Ovary (tissue), 3 donors: ENCODE measurements at regions not wholly inside any gene's neighbourhood (a gene's known extent, or its start where the extent isn't known, plus 50 kb on each side); places are given as distances from the start of the nearest gene placed in this dataset.

Source experiments
- EP300 ChIP-seq: sonication (generic); formaldehyde crosslinking; IDR thresholded peaks from one replicate; pipeline ENCODE4 v1.6.1; 2017; ENCODE audit warnings: antibody characterized with exemption
- POLR2A ChIP-seq: fragments of 450-650 bp; IDR thresholded peaks from one replicate; pipeline ENCODE4 v1.6.1; 2017; ENCODE audit warnings: antibody characterized with exemption, mild to moderate bottlenecking, moderate library complexity
- TF ChIP-seq, protein P1 (sequence below), 3 donors: fragments of 450-650 bp in 2 of 3; fragments of 200-600 bp in 1 of 3; IDR thresholded peaks; one replicate each; pipeline versions ENCODE4 v1.5.1 to v1.8.0; 2016 to 2022; ENCODE audit warnings: antibody characterized with exemption in 3 of 3, mild to moderate bottlenecking in 1 of 3
- donor health status: DM: no; HTN: no; CAD: no.

DNA sequence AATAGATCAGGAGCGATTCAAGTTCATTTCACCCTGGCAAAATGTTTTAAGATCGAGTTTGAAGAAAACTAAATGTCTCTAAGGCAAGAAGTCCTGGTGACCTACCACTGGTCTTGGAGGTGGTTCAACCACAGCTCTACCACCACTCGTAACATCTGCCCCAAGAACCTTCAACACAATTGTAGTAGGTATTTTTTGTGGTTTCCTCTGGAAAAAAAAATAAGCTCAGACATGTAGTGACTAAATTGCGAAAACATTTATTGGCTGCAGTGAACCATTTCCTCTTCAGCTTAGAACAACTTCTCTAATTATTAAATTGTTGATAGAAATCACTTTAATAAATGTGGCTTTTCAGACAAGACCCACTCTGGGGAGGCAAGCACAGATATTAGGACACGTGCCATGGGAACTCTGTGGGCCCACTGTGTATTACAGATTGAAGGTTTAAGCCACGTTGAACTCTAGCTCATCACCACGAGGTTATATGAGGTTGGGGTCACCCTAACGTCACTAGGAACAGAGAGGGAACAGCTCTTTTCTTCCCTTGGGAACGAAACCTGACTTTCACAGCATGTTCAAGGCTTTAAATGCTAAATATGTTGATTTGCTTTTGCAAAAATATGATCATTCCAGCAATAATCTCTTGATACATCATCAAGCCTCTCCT lies 142.9 kb downstream of the HSD17B3 start:
- TF ChIP-seq POLR2A (no peak), EP300 (no peak)
- TF ChIP-seq, protein P1, sequence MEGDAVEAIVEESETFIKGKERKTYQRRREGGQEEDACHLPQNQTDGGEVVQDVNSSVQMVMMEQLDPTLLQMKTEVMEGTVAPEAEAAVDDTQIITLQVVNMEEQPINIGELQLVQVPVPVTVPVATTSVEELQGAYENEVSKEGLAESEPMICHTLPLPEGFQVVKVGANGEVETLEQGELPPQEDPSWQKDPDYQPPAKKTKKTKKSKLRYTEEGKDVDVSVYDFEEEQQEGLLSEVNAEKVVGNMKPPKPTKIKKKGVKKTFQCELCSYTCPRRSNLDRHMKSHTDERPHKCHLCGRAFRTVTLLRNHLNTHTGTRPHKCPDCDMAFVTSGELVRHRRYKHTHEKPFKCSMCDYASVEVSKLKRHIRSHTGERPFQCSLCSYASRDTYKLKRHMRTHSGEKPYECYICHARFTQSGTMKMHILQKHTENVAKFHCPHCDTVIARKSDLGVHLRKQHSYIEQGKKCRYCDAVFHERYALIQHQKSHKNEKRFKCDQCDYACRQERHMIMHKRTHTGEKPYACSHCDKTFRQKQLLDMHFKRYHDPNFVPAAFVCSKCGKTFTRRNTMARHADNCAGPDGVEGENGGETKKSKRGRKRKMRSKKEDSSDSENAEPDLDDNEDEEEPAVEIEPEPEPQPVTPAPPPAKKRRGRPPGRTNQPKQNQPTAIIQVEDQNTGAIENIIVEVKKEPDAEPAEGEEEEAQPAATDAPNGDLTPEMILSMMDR (IDR thresholded peaks at IDR 0.05) = no peak
